Skin epidermis (tissue), 12 donors: ENCODE measurements at regions not wholly inside any gene's neighbourhood (a gene's known extent, or its start where the extent isn't known, plus 50 kb on each side); places are given as distances from the start of the nearest gene placed in this dataset.

Source experiments
- H3K27ac ChIP-seq, 21 experiments: fragments of 200-600 bp; sonication (generic) in 11 of 21; one replicate each; pipeline ENCODE4 v1.5.0; 2020; ENCODE audit warnings: mild to moderate bottlenecking in 3 of 21, inconsistent platforms in 2 of 21, moderate library complexity in 2 of 21
- H3K4me3 ChIP-seq, 7 experiments: fragments of 200-600 bp; sonication (generic) in 2 of 7; one replicate each; pipeline ENCODE4 v1.5.0; 2020; ENCODE audit warnings: inconsistent platforms in 2 of 7, mild to moderate bottlenecking in 2 of 7, moderate library complexity in 1 of 7

- Histone ChIP-seq H3K27ac (no peak overlapping the region), H3K4me3 (no peak overlapping the region)
Observed at GRCh38 chr20:62576815-62577489, 65.4 kb upstream of the SLCO4A1 start.

GRCh38 chr20:62577490-62577836 is 64.8 kb upstream of the SLCO4A1 start:
- Histone ChIP-seq H3K27ac (no peak overlapping the region), H3K4me3 (no peak overlapping the region)

GRCh38 chr20:62578294-62578897 is 63.9 kb upstream of the SLCO4A1 start:
- Histone ChIP-seq H3K4me3 (no peak overlapping the region), H3K27ac (no peak overlapping the region)

- H3K4me3 ChIP-seq: no peak overlapping the region
- no peak overlapping the region for H3K27ac ChIP-seq
Observed at GRCh38 chr20:62580052-62580451, 62.3 kb upstream of the SLCO4A1 start.

- H3K27ac ChIP-seq: no peak overlapping the region
- no peak overlapping the region for H3K4me3 ChIP-seq
Observed at GRCh38 chr20:62580733-62581132, 61.6 kb upstream of the SLCO4A1 start.

GRCh38 chr20:62581308-62581707 is 61.0 kb upstream of the SLCO4A1 start:
- H3K4me3 ChIP-seq: no peak overlapping the region

GRCh38 chr20:62581806-62582205 is 60.5 kb upstream of the SLCO4A1 start:
- Histone ChIP-seq H3K4me3 (no peak overlapping the region), H3K27ac (no peak overlapping the region)

More at GRCh38 chr20:62581308-62581707, 61.0 kb upstream of the SLCO4A1 start:
- H3K27ac ChIP-seq: no peak overlapping the region

- no peak overlapping the region for H3K4me3 ChIP-seq
- H3K27ac ChIP-seq: no peak overlapping the region
Observed at GRCh38 chr20:62583424-62583920, 58.8 kb upstream of the SLCO4A1 start.

GRCh38 chr20:62584671-62585460 is 57.4 kb upstream of the SLCO4A1 start:
- no peak overlapping the region for H3K4me3 ChIP-seq

GRCh38 chr20:62585461-62585970 is 56.8 kb upstream of the SLCO4A1 start:
- Histone ChIP-seq H3K27ac (no peak overlapping the region), H3K4me3 (no peak overlapping the region)

More at GRCh38 chr20:62584671-62585460, 57.4 kb upstream of the SLCO4A1 start:
- H3K27ac ChIP-seq: no peak overlapping the region

- no peak overlapping the region for H3K4me3 ChIP-seq
- no peak overlapping the region for H3K27ac ChIP-seq
Observed at GRCh38 chr20:62586799-62587198, 55.5 kb upstream of the SLCO4A1 start.

GRCh38 chr20:62587757-62588402 is 54.4 kb upstream of the SLCO4A1 start:
- H3K27ac ChIP-seq: no peak overlapping the region

GRCh38 chr20:62588458-62589149 is 53.7 kb upstream of the SLCO4A1 start:
- Histone ChIP-seq H3K27ac (no peak overlapping the region), H3K4me3 (no peak overlapping the region)

More at GRCh38 chr20:62587757-62588402, 54.4 kb upstream of the SLCO4A1 start:
- no peak overlapping the region for H3K4me3 ChIP-seq

GRCh38 chr20:62589150-62589498 is 53.2 kb upstream of the SLCO4A1 start:
- no peak overlapping the region for H3K27ac ChIP-seq
- no peak overlapping the region for H3K4me3 ChIP-seq

GRCh38 chr20:62589720-62590119 is 52.6 kb upstream of the SLCO4A1 start:
- no peak overlapping the region for H3K4me3 ChIP-seq
- H3K27ac ChIP-seq: no peak overlapping the region

GRCh38 chr20:62590309-62591121 is 51.8 kb upstream of the SLCO4A1 start:
- Histone ChIP-seq H3K4me3 (no peak overlapping the region), H3K27ac (no peak overlapping the region)

GRCh38 chr20:62591122-62591468 is 51.2 kb upstream of the SLCO4A1 start:
- Histone ChIP-seq H3K4me3 (no peak overlapping the region), H3K27ac (no peak overlapping the region)

- H3K4me3 ChIP-seq: no peak overlapping the region
- no peak overlapping the region for H3K27ac ChIP-seq
Observed at GRCh38 chr20:62591591-62591990, 50.7 kb upstream of the SLCO4A1 start.
